Glomerular visceral epithelial cell (primary cell): ENCODE measurements at regions not wholly inside any gene's neighbourhood (a gene's known extent, or its start where the extent isn't known, plus 50 kb on each side); places are given as distances from the start of the nearest gene placed in this dataset.
"Not testable (repeated sequence)": the region's sequence is repeated elsewhere in the genome, so short reads cannot be mapped to it uniquely, and the experiment has no call there.

Experiments used
- DNase-seq: peaks from one replicate; pipeline ENCODE4 v3.0.0-alpha.2; 2016; ENCODE audit errors: extremely low spot score

GRCh38 chr19:37303591-37304171, 67.2 kb upstream of the ZNF527 start:
- DNase-seq = no peak

- DNase-seq = no peak
These were observed 66.6 kb upstream of the ZNF527 start for GRCh38 chr19:37304190-37304883.

- no peak for DNase-seq
These were observed 66.0 kb upstream of the ZNF527 start for GRCh38 chr19:37304884-37305255.

- no peak for DNase-seq
These were observed 64.4 kb upstream of the ZNF527 start for GRCh38 chr19:37306383-37306963.

- DNase-seq = no peak
These were observed 60.9 kb upstream of the ZNF527 start for GRCh38 chr19:37309834-37310575.

- DNase-seq = not testable (repeated sequence)
These were observed 58.2 kb upstream of the ZNF527 start for GRCh38 chr19:37312531-37313334.

GRCh38 chr19:37313335-37313627, 57.6 kb upstream of the ZNF527 start:
- no peak for DNase-seq

GRCh38 chr19:37317403-37318209, 53.3 kb upstream of the ZNF527 start:
- DNase-seq = peak; percentile 97

GRCh38 chr19:37320988-37321387, 49.9 kb upstream of the ZNF527 start:
- not testable (repeated sequence) for DNase-seq
